Activated CD4-positive, alpha-beta T cell treated with anti-CD3 and anti-CD28 coated beads for 48 hours (primary cell): ENCODE measurements at regions not wholly inside any gene's neighbourhood (a gene's known extent, or its start where the extent isn't known, plus 50 kb on each side); places are given as distances from the start of the nearest gene placed in this dataset.
"Not testable (repeated sequence)": the region's sequence is repeated elsewhere in the genome, so short reads cannot be mapped to it uniquely, and the experiment has no call there.

Experiments used
- DNase-seq: peaks from one replicate; pipeline ENCODE4 v3.0.0-alpha.2; 2020

DNA sequence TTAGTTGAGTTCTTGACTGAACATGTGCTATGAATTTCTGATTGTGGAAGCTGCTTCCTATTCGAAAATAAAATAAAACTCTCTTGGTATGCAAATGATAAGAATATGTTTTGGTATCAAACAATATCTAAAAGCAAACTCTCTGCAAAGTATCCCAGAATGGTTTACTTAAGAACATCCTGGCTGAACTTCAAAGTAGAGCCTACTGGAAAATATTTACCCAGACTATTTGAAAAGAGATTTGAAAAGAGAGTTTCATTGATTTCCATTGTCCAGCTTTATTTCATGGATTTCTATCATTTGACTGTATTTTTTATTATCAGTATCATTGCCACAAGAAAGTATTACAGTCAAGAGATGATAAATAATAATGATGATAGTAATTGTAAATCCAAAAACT, 171.1 kb upstream of the SLC7A11 start:
- DNase-seq: no peak

DNA sequence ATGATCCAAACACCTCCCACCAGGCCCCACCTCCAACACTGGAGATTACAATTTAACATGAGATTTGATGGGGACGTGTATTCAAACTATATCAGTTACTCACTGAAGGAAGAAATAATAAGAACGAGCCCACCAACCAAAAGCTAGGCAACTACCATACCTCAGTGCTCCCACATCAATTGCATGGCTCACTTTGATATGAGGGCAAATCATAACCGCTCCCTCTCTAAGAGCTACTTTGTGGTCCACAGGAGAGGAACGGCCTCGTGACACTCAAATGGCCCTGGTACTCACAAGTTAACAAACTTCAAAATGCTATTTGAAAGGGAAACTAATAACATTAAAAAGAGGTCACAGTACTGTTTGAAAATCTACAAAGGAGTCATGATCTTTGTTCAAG, 170.7 kb upstream of the SLC7A11 start:
- DNase-seq: no peak

DNA sequence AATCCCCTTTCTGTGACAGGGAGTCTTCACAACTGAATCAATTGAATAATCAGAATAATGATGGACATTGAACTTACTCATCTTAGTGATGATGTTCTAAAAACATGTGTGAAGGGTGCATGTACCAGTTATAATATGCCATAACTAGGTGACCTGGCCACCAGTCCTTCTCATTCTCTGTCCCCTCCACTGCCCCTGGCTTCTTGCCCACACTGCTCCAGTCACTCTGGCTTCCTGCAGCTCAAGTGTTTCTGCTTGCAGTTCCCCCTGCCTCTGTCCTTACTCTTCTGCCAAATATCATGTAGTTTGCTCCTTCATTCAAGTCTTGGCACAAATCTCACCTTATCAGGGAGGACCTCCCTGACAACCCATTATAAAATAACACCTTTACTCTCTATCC, 168.1 kb upstream of the SLC7A11 start:
- no peak for DNase-seq

DNA sequence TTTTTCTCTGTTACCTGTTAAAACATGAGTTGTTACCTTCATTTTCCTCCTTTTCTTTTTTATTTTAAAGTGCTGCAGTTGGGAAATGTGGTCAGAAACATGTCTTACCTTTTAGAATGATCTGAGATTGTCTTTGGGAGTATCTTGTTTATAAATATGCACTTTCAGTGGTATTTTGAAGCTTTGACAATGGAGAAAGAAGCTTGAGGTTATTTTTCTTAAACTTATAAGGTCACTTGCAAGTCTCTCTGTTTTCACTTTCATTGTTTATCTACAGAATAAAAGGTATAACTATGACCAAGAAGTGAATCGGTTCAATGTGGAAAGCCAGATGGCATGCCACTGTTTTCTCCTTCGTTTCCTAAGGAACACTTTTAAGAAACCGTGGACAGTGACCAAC, 167.5 kb upstream of the SLC7A11 start:
- DNase-seq: no peak

DNA sequence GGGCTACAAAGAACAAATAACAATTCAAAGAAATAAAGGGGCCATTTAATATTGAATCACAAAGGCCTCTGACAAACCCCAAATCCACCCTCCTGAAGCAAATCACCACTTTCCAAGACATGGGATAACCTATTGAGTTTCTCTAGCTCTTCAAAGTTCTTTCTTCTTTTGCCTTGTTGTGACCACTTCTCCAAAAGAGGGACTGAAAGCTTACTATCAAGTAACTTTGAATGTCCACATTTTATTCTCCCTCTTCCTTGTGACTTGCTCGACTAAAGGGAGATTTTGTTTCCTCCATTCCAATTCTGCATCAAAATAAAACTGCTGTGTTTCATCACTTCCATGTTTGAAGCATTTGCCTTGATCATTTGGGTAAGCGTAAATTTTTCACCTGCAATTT, 166.6 kb upstream of the SLC7A11 start:
- DNase-seq: no peak

DNA sequence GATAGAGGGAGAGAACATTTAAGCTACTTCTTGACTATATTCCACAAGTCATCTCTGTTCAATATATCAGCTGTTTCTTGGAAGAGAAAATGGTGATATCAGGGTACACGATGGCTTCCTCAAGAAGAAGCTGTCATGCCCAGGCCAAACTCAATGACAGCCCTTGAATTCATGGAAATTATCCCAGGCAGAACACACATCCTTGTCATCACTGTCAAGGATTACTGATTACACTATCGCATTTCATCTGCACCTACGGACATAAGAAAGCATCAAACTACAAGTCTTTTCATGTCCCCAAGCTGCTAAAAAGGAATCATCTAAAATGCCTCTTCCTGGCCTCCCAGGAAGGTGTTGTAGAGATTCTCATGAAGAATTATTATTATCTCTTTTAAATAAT, 165.2 kb upstream of the SLC7A11 start:
- DNase-seq: no peak

DNA sequence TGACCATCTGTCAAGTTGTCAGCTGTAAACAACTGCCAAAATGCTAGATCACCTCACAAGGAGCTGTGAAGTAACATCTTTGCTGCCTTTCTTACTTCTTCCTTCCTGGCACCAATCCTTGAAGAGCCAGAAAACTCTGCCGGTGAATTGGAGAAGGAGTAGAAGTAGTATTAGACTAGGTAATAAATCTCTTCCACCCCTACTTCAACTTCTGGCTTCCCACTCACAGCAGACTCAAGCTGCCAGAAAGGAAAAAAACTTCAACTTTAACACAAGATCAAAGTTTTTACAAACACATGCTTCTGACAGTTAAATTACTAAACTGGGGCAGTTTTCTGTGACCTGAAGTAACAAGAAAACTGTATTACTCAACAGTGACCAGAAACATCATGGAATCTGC, 164.7 kb upstream of the SLC7A11 start:
- DNase-seq: no peak

DNA sequence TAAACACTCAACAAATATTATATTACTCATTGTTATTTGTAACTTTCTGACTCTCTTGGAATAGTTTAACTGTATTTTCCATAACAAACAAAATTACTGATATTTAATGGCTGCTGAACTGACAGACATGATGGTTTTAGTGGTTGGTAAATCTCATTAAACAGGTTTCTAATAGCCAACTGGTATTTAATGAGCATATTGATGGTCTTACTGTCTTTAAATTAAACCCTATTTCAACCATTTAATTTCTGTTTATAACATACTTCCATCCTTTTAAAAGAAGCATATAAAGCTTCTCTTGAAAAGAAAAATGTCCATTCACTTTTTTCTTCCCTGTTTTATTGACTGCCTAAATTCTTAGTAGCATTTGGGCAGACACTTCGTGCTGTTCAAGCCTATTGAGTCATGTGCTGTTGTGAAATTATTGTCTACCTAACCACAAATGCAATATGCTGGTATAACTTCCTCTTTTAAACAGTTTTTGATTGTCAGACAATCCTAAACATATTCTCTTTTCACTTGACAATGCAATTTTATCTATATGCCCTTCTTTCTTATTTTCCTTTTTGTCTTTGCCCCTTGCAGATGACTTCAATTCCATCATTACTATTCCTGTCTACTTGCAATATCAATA, 163.9 kb upstream of the SLC7A11 start:
- no peak for DNase-seq

DNA sequence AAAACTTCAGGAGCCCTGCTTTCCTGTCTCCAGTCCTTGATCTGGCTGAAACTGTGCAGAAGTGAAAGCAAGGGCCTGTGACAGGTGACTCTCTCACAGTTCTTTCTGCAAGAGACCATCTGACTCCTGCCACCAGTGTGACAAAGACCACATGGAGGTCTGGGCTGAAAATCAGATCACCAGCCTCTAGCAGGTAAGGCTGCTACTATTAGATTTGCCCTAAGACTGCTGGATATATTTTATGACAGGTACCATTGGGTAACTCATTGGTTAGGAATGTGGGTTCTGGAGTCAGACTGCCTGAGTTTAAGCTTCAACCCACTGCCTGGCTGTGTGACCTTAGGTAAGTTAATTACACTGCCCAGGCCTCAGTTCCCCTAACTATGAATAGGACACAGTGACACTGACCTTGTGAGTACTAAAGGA, 163.3 kb upstream of the SLC7A11 start:
- no peak for DNase-seq

DNA sequence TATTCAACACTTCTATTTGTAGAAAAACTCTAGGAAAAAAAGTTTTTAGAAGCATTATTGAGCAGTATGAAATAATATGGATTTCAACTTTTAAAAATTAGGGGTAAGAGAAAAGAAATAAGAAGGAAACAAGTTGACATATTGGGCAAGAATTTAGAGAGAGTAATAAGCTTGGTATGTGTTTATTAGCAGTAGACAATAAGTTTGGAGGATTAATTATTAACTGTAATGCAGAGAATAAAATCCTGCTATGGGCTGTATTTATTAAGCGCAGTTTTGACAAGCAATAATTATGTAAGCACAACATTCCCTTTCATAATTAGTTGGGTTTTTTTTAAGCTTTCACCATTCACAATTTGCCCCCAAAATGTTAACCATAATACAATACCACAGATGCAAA, 162.7 kb upstream of the SLC7A11 start:
- no peak for DNase-seq

DNA sequence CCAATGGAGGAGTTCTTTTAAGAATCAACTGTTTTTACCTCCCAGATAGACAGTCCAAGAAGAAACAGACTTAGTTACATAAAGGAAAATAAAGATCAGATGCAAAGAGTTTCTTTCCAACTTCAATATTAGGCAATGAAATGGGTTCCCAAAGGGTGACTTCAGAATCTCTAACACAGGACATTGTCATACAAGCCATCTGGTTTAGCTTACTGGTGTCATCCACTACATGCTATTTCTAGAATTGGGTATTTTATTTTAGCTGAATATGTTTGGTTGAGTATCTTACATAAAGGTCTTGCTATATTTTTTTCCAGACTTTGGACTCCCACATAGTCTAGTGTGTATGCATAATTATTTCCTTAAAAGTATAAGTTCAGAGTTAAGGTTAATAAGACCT, 162.1 kb upstream of the SLC7A11 start:
- no peak for DNase-seq

DNA sequence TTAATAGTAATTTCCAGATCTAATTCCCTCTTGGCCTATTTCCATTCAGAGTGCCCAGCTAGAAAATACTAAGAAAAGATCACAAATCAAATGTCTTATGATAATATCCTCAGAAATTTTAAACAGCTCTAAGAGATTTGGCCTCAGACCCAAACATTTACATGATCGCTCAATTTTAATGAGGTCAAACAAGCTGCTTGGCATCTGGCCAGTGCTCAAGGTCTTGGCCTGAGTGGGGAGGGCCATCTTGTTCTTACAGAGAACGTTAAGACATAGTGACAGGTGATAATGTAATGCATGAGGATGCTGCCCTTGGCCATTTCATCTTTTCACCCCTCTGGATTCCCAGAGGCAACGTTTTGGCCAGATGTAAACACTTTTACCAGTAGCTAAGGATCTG, 159.2 kb upstream of the SLC7A11 start:
- no peak for DNase-seq

DNA sequence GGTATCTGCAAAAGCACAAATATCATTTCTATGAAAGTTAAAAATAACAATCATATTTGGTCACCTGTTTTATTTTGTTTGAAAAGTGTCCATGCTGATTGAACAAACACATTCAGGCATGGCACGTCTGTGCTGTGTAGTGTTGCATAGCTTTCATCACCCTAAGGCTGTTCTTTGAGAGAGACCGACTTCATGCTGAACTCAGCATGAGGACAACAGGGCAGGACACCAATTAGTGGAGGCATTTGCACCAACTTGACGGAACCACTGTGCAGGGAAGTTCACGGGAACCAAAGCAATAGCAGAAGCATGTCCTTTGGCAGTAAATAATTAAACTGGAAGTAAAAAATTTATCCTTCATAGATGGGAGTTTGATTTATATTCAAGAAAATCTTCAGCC, 158.4 kb upstream of the SLC7A11 start:
- no peak for DNase-seq

DNA sequence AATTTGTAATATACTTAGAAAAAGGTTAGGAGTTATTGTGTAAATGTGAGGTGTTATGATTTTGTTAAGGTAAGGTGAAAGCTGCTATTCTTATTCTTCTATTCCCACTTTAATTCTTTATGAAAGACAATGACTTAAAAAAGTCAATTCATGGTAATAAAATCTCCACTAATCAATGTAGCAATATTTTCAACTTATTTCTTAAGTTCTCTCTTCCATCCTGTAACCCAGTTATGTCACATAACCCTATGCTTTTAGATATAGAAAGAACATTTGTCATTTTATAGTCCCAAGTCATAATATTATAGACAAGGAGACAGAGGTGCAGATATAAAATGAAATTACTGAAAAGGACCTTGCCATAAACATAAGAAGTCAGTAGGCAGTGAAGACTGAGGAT, 157.9 kb upstream of the SLC7A11 start:
- no peak for DNase-seq

DNA sequence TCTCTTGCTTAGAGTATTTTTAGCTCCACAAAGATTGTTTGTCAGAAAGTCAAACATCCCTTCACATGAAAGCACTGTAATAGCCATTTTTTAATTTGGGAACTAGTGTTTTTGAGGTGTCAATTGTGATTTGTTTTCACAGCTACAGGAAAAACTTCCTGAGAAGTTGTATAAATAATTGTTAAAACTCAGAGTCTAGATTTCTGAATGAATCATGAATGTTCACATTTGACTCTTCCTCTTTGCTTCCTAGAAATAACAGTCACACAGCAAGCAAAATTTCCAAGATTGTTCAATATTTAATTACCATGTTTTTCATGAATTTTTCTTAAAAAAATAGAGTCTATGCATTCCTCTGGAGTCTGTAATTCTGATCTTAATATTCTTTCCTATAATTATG, 156.9 kb upstream of the SLC7A11 start:
- no peak for DNase-seq

DNA sequence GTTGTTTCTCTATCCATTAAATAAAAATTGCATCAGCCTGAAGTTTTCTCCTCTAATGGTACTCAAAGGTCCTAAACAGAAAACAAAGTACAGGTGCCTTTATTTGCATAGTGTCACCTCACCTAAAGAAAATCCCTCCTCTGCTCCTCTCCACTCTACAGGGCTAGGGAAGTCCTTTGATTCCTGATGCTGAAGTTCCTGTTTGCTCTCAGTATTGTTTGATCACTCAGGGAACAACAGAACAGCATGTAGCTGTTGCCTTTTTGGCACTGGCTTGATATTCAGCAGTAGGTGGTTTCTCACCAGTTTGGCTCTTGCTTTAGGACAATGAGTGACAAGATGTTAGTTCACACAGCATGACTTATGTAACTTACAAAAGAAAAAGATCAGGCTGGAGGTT, 156.2 kb upstream of the SLC7A11 start:
- no peak for DNase-seq

DNA sequence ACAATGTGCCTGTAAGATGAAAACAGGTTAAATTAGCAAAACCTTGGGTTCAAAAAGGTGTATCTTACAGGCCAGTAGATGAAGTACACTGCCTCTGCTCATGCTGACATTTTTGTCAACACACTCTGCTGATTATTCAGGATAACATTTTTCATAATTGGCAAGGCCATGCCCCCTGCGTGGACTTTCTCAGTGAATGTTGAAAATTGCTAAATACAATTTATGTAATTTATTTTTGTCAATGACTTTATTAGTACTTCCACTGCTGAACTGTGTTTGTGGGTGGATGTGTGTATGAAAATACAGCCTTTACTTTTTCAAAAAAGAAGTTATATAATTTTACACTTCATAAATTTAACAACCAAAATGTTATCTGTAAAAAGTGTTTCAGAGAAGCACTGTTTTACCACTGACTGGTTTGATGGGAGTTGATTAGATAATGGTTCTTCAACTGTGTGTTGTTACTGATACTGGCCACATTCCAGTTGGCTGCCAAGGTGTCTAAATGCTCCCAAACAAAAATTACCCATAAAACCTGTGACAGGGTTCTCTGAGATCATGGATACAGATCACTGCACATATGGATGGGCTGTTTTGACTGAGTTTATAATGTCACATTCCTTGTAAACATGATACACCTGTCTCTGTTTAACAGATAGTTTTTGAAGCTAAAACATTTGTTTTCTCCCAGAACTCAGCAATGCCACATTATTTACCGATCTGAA, 151.9 kb upstream of the SLC7A11 start:
- no peak for DNase-seq

DNA sequence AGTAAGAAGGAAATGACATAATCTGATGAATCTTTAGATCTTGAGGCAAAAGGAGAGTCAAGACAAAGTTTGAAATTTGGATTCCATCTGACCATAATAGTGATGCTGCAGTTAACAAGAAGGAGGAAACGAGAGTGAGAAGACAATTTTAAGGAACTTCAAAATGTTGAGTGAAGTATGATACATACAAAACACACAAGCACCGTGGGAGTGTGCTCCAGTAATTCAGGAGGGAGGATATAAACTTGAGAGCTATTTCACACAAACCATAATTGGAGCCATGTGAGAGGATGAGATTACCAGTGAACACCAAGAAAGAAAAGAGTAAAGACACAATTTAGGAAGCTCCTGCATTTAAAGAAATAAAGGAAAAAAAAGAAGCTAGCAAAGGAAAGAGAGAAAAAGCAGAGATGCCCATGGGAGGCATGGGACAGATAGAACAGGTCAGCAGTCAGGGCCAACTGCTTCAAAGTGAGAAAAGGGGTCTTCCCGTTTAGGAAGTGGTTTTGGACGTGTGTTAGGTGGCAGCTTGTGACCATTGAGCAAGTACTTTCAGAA, 150.7 kb upstream of the SLC7A11 start:
- no peak for DNase-seq

DNA sequence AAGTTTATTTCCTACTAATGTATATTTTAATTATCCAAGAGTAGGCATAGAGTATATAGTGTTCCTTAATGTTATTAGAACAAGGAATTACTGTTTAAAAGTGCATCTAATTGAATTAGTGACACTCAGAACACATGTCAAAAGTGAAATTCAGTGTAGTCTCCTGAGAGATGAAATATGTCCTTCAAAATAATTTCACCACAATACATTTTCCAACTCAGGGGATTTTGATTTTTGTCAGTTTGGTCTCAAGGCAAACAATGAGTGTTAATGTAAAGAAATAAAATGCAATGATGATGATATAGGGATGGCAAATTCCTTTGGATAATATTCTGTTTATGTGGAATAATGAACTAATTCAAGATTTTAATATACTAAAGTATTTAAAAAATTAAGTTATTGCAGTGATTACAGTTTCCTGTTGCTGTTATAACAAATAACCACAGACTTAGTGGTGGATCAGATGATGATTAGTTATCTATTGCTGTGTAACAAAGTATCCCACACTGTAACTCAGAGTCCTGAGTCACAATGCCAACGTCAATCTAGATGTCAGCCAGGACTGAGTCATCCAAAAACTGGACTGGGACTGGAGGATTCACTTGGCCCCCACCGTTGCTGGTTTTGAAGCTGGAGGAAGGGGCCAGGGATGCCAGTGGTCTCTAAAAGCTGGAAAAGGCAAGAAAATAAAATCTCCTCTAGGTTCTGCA, 148.0 kb upstream of the SLC7A11 start:
- no peak for DNase-seq

DNA sequence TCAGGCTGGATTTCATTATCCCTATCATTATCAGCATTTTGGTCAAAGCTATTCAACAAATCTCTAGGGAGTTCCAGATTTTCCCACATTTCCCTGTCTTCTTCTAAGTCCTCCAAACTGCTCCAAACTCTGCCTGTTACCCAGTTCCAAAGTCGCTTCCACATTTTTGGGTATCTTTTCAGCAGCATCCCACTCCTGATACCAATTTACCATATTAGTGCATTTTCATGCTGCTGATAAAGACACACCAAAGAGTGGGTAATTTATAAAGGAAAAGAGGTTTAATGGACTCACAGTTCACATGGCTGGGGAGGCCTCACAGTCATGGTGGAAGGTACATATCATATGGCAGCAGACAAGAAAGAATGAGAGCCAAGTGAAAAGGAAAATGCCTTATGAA, 132.8 kb upstream of the SLC7A11 start:
- DNase-seq: no peak

DNA sequence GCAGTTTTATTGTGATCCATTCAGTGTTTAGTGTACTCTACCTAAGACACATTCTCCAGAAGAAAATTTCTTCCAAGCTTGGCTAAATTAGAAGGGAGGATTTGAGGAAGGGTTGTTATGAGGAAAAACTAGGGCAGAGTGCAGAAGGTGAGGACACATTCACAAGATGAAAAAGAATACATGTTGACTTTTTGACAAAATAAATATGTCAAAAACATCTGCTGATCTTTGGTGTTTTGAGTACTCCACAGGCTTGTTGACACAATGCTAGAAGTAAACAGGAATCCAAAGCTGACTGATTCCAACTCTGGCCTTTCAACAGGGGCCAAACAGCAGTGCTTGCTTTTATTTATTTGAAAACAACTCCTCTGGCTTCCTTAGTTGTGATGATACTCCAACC, 125.8 kb upstream of the SLC7A11 start:
- DNase-seq: no peak

DNA sequence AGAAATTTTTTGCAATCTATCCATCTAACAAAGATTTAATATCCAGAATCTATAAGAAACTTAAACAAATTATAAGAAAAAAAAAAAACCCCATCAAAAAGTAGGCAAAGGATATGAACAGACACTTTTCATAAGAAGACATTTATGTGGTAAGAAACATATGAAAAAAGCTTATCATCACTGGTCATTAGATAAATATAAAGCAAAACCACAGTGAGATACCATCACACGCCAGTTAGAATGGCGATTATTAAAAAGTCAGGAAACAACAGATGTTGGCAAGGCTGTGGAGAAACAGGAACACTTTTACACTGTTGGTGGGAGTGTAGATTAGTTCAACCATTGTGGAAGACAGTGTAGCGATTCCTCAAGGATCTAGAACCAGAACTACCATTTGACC, 110.3 kb upstream of the SLC7A11 start:
- DNase-seq: not testable (repeated sequence)

DNA sequence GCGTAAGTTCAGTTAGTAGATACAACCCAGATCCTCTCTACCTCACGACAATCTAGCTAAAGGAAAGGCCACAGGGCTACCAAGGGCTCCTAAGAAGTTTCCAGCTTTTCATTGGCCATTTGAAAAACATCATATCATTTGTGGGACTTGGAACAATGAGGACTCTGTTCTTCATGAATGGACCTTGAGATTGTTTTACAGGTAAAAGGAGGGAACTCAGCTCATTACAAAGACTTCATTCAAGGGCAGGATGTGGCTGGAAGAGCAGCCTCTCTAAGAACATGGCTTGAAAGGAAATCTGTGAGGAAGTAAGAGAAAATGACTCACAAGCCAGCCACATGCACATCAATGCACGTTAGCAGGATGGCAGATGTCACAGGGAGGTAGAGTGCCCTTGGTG, 105.9 kb upstream of the SLC7A11 start:
- DNase-seq: no peak

DNA sequence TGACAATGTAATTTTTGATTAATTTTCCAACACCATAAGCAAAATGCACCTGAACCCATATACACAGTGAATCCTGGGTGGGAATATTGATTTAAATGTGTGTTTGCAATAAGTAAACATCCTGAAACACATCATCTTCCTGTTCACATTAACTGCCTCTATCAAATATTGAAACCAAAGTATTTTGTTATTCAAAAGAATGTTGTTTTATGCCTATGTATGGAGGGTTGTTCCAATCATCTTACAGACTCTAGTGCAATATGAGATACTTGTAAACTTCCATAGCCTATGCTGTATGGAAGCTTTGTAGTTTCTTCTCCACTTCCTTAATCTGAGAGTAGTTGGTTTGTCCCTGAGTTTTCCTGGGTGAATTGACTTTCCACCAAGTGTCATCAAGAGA, 105.4 kb upstream of the SLC7A11 start:
- DNase-seq: no peak
